ENCODE measurements at regions not wholly inside any gene's neighbourhood (a gene's known extent, or its start where the extent isn't known, plus 50 kb on each side); places are given as distances from the start of the nearest gene placed in this dataset.

DNA sequence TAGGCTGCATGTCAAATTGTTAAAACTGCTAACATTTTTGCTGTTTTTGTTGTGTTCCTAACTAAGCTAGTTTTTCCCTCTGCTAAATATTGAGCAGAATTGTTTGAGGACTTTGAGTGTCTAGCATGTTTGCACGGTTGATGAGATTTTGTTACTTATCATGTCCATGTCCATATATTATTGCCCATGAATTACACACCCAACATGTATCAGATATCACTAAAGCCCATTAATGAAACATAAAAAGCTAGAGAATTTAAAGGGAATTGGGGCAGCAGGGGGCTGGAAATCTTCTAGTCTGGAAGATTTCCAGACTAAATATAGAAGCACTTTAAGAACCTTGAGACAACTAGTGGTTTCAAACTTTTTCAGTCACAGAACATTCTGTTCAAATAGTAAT, 197.7 kb downstream of the SNX10 start:
- Histone ChIP-seq H3K4me2 (ENCODE audit: low read depth, low read length) (no peak overlapping the region), H3K23ac (ENCODE audit: low read depth, low read length) (no peak overlapping the region)

More for the DNA sequence above, 197.7 kb downstream of the SNX10 start:
- H4K91ac ChIP-seq (ENCODE audit: insufficient read depth, low read depth, low read length): no peak overlapping the region
- DNase-seq: no peak
- H3K9me1 ChIP-seq (ENCODE audit: insufficient read depth, low read length): no peaks in the 10 kb centered on the region
- ChIA-PET POLR2A (ENCODE audit: unreplicated experiment) (no interaction called here), CTCF (interaction anchor here (0.6 kb wide), 2 partner anchors 32 to 124 kb away, joined by 3 read pairs; no protein-coding TSS in a partner anchor)
- H4K20me1 ChIP-seq (ENCODE audit: insufficient read depth, low read length): no peaks in the 10 kb centered on the region
- no peak overlapping the region for H2BK120ac ChIP-seq (ENCODE audit: low read depth, low read length)
- no peak overlapping the region for H2AK5ac ChIP-seq (ENCODE audit: low read depth, low read length)
- no peak overlapping the region for H3K9ac ChIP-seq (ENCODE audit: low read depth, low read length)
- H2AFZ ChIP-seq (replicated peaks; ENCODE audit: low read length, poor library complexity): no peak overlapping the region
- no peak for ATAC-seq (ENCODE audit: low read depth)
- intact Hi-C loops (cut with micrococcal nuclease) (no loop called here), in situ Hi-C loops (cut with MboI; ENCODE audit: low sequenced_read_pairs) (no loop called here), dilution Hi-C loops (cut with HindIII; ENCODE audit: low sequenced_read_pairs, unreplicated experiment) (no loop called here)
- no peak overlapping the region for H3K4ac ChIP-seq (ENCODE audit: low read depth, low read length)
- no peaks in the 10 kb centered on the region for H3K4me1 ChIP-seq (ENCODE audit: control insufficient read depth, insufficient read depth, low read length)
- no peak for TF ChIP-seq RCOR1 (IDR thresholded peaks at IDR 0.05; ENCODE audit: insufficient replicate concordance, low read length)
- no peak for TF ChIP-seq ELK1 (IDR thresholded peaks at IDR 0.05; ENCODE audit: borderline replicate concordance, low read depth, low read length)
- TF ChIP-seq MAFK (IDR thresholded peaks at IDR 0.05; ENCODE audit: low read depth, low read length): no peak
- no peak for TF ChIP-seq POLR2A (IDR thresholded peaks at IDR 0.05; ENCODE audit: low read depth, low read length)
- TF ChIP-seq NFE2L2 (IDR thresholded peaks at IDR 0.05; ENCODE audit: low read depth, low read length): no peak
- no peak for TF ChIP-seq SMC3 (IDR thresholded peaks at IDR 0.05; ENCODE audit: low read depth, low read length)
- no peak for TF ChIP-seq RAD21 (IDR thresholded peaks at IDR 0.05; ENCODE audit: low read length)
- no peak for TF ChIP-seq BHLHE40 (IDR thresholded peaks at IDR 0.05; ENCODE audit: low read depth, low read length)
- no peak for TF ChIP-seq CHD1 (IDR thresholded peaks at IDR 0.05; ENCODE audit: low read depth, low read length)
- TF ChIP-seq CEBPB (IDR thresholded peaks at IDR 0.05; ENCODE audit: low read depth, low read length): no peak
- TF ChIP-seq MXI1 (IDR thresholded peaks at IDR 0.05; ENCODE audit: borderline replicate concordance, low read depth, low read length): no peak
- TF ChIP-seq, protein P1, sequence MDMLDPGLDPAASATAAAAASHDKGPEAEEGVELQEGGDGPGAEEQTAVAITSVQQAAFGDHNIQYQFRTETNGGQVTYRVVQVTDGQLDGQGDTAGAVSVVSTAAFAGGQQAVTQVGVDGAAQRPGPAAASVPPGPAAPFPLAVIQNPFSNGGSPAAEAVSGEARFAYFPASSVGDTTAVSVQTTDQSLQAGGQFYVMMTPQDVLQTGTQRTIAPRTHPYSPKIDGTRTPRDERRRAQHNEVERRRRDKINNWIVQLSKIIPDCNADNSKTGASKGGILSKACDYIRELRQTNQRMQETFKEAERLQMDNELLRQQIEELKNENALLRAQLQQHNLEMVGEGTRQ (IDR thresholded peaks at IDR 0.05; ENCODE audit: low read depth, low read length): no peak
- no peak for TF ChIP-seq FOS (IDR thresholded peaks at IDR 0.05; ENCODE audit: low read depth, low read length)
- no peak for TF ChIP-seq RFX5 (IDR thresholded peaks at IDR 0.05; ENCODE audit: low read depth, low read length)
- H3K14ac ChIP-seq (replicated peaks; ENCODE audit: low read depth, low read length): no peak overlapping the region
- H2BK20ac ChIP-seq (ENCODE audit: low read depth, low read length): no peak overlapping the region
- no CpG with 5 or more reads among the region's 1 CpG for WGBS, 2 experiments (ENCODE audit: extremely low coverage in 2 of 2, insufficient read length in 1 of 2)
- no peak overlapping the region for H3K56ac ChIP-seq (ENCODE audit: extremely low read depth, insufficient read depth, low read length)
- H4K5ac ChIP-seq (ENCODE audit: low read depth, low read length): no peak overlapping the region
- no peaks in the 10 kb centered on the region for H3K79me1 ChIP-seq (ENCODE audit: low read depth in 1 of 2, low read length in 2 of 2)
- no peak overlapping the region for H2BK15ac ChIP-seq (ENCODE audit: low read depth, low read length)
- no peaks in the 10 kb centered on the region for H3K36me3 ChIP-seq (ENCODE audit: control insufficient read depth, insufficient read depth, low read length)
- H2AK9ac ChIP-seq (replicated peaks; ENCODE audit: low read depth, low read length, poor library complexity): no peak overlapping the region
- H3K27ac ChIP-seq (ENCODE audit: insufficient read depth, low read length): no peak overlapping the region
- BruUV-seq (replicated peaks): no TSS peak
- H4K8ac ChIP-seq (ENCODE audit: low read depth in 2 of 2, low read length in 2 of 2): no peak overlapping the region
- H3K18ac ChIP-seq (ENCODE audit: low read depth, low read length): no peak overlapping the region
- H3K4me3 ChIP-seq (ENCODE audit: insufficient read depth, low read depth, low read length): no peak overlapping the region
- H2BK5ac ChIP-seq (ENCODE audit: low read depth, low read length, poor library complexity, severe bottlenecking): no peak overlapping the region
- H3K27me3 ChIP-seq (ENCODE audit: control insufficient read depth, insufficient read depth, low read length): no peaks in the 10 kb centered on the region
- H3K9me3 ChIP-seq (ENCODE audit: control insufficient read depth, insufficient read depth, low read length): no peaks in the 10 kb centered on the region
